HCT116 (cell line): ENCODE measurements at regions not wholly inside any gene's neighbourhood (a gene's known extent, or its start where the extent isn't known, plus 50 kb on each side); places are given as distances from the start of the nearest gene placed in this dataset.

Source experiments
- ATAC-seq: fragments of 200-7000 bp; cut with Tn5 transposase; 2 replicates; pipeline ENCODE4 v1.9.1; 2020; ENCODE audit warnings: mild to moderate bottlenecking, moderate library complexity
- BruUV-seq: library from RNA; stranded (reverse); fragments of 400-500 nt; replicated peaks from 2 replicates; lab custom pipeline; 2021; lab: Mats Ljungman, UMichigan
- CTCF ChIA-PET: fragments of 300-600 bp; sonication (Branson Sonifier 250); formaldehyde crosslinking; loops from one replicate; lab custom pipeline; 2021; ENCODE audit warnings: antibody characterized with exemption; lab: Charles Lee
- POLR2A ChIA-PET: fragments of 300-600, 350-600 bp; sonication (Branson Sonifier 250); formaldehyde crosslinking; loops from one replicate; lab custom pipeline; 2021; ENCODE audit warnings: antibody characterized with exemption; lab: Charles Lee
- RAD21 ChIA-PET, 2 experiments: fragments of 300-600 bp; sonication (Branson Sonifier 250); formaldehyde crosslinking; loops; one replicate each; lab custom pipeline; 2023; ENCODE audit warnings: low total read pairs in 2 of 2; ENCODE audit not compliant: uncharacterized antibody in 2 of 2, unreplicated experiment in 2 of 2, low non-redundant PET in 1 of 2; lab: Charles Lee
- DNase-seq: peaks from one replicate; pipeline ENCODE4 v3.0.0-alpha.2; 2010; ENCODE audit warnings: low read depth, low spot score
- H2AFZ ChIP-seq: fragments of 200-600 bp; shearing (Covaris generic), sonication (generic); 2 replicates; pipeline ENCODE4 v1.6.1; 2017; ENCODE audit warnings: low read depth, mixed run types, mixed read lengths, antibody characterized with exemption, low read length; ENCODE audit not compliant: poor library complexity, severe bottlenecking
- H3K27ac ChIP-seq: 2 replicates; pipeline ENCODE4 v1.5.1; 2012; ENCODE audit warnings: low read depth, low read length
- H3K27me3 ChIP-seq: fragments of 200-600 bp; sonication (generic); 2 replicates; pipeline ENCODE4 v1.6.1; 2016; ENCODE audit warnings: mixed run types, low read length, mixed read lengths; ENCODE audit not compliant: insufficient read depth
- H3K36me3 ChIP-seq, 2 experiments: fragments of 200-500 bp in 1 of 2; fragments of 200-600 bp in 1 of 2; sonication (Bioruptor generic) in 1 of 2; sonication (generic) in 1 of 2; 2 replicates each; pipeline versions ENCODE4 v1.5.1 to v1.6.1; 2014 to 2016; ENCODE audit warnings: low read length in 2 of 2, inconsistent platforms in 1 of 2, mixed read lengths in 1 of 2, mixed run types in 1 of 2; ENCODE audit not compliant: insufficient read depth in 2 of 2, control insufficient read depth in 1 of 2
- H3K4me1 ChIP-seq, 2 experiments: fragments of 200-600 bp in 1 of 2; sonication (generic) in 1 of 2; 2 replicates each; pipeline versions ENCODE4 v1.5.1 to v1.6.1; 2012 to 2017; ENCODE audit warnings: low read length in 2 of 2, inconsistent platforms in 1 of 2, mild to moderate bottlenecking in 1 of 2, mixed read lengths in 1 of 2, mixed run types in 1 of 2, moderate library complexity in 1 of 2; ENCODE audit not compliant: insufficient read depth in 2 of 2, control insufficient read depth in 1 of 2
- H3K4me2 ChIP-seq: fragments of 200-600 bp; sonication (generic); 2 replicates; pipeline ENCODE4 v1.6.1; 2017; ENCODE audit warnings: mixed run types, low read length, mixed read lengths
- H3K4me3 ChIP-seq, 2 experiments: fragments of 200-600 bp in 1 of 2; sonication (generic) in 1 of 2; replicated peaks in 1 of 2; 2 replicates each; pipeline ENCODE4 v1.5.1; 2011 to 2016; ENCODE audit warnings: low read length in 2 of 2, control low read depth in 1 of 2, low read depth in 1 of 2, mild to moderate bottlenecking in 1 of 2, mixed read lengths in 1 of 2, mixed run types in 1 of 2
- H3K79me2 ChIP-seq: fragments of 200-600 bp; sonication (generic); 2 replicates; pipeline ENCODE4 v1.6.1; 2017; ENCODE audit warnings: mild to moderate bottlenecking, mixed run types, low read length, moderate library complexity, mixed read lengths; ENCODE audit not compliant: insufficient read depth
- H3K9ac ChIP-seq: fragments of 200-600 bp; sonication (generic); 2 replicates; pipeline ENCODE4 v1.6.1; 2016; ENCODE audit warnings: low read length, mixed read lengths
- H3K9me2 ChIP-seq: fragments of 200-600 bp; sonication (generic), shearing (Covaris generic); 2 replicates; pipeline ENCODE4 v1.6.1; 2017; ENCODE audit warnings: mixed run types, mild to moderate bottlenecking, moderate library complexity; ENCODE audit not compliant: insufficient read depth
- H3K9me3 ChIP-seq, 2 experiments: fragments of 200-500 bp in 1 of 2; fragments of 200-600 bp in 1 of 2; sonication (Bioruptor generic) in 1 of 2; sonication (generic) in 1 of 2; 2 replicates each; pipeline ENCODE4 v1.6.1; 2014 to 2017; ENCODE audit warnings: low read length in 2 of 2, mixed read lengths in 2 of 2, inconsistent platforms in 1 of 2, low read depth in 1 of 2, mild to moderate bottlenecking in 1 of 2, mixed run types in 1 of 2, moderate library complexity in 1 of 2; ENCODE audit not compliant: control insufficient read depth in 1 of 2, insufficient read depth in 1 of 2
- H4K20me1 ChIP-seq: fragments of 200-600 bp; sonication (generic), shearing (Covaris generic); 2 replicates; pipeline ENCODE4 v1.6.1; 2017; ENCODE audit warnings: mixed run types, mild to moderate bottlenecking, moderate library complexity; ENCODE audit not compliant: insufficient read depth
- ATF3 ChIP-seq: IDR thresholded peaks from 2 replicates; pipeline ENCODE4 v1.6.1; 2012
- CBX3 ChIP-seq: IDR thresholded peaks from 2 replicates; pipeline ENCODE4 v1.6.1; 2012; ENCODE audit warnings: low read depth
- CEBPB ChIP-seq: IDR thresholded peaks from 2 replicates; pipeline ENCODE4 v1.6.1; 2012; ENCODE audit warnings: low read depth
- CTCF ChIP-seq, 3 experiments: fragments of 200-600 bp in 1 of 3; sonication (generic) in 1 of 3; IDR thresholded peaks in 2 of 3; conservative IDR thresholded peaks in 1 of 3; 2 replicates each; pipeline ENCODE4 v1.5.1; 2012 to 2017; ENCODE audit warnings: low read depth in 2 of 3, low read length in 2 of 3, antibody characterized with exemption in 1 of 3, borderline replicate concordance in 1 of 3, control low read depth in 1 of 3, mild to moderate bottlenecking in 1 of 3, mixed read lengths in 1 of 3, mixed run types in 1 of 3, moderate library complexity in 1 of 3; ENCODE audit not compliant: insufficient read depth in 1 of 3
- EGR1 ChIP-seq: IDR thresholded peaks from 2 replicates; pipeline ENCODE4 v1.6.1; 2012; ENCODE audit warnings: low read depth
- ELF1 ChIP-seq: IDR thresholded peaks from 2 replicates; pipeline ENCODE4 v1.6.1; 2012; ENCODE audit warnings: low read depth, borderline replicate concordance
- EZH2 ChIP-seq: fragments of 200-600 bp; sonication (generic); IDR thresholded peaks from 2 replicates; pipeline ENCODE4 v1.6.1; 2017; ENCODE audit warnings: antibody characterized with exemption, mixed run types
- EZH2phosphoT487 ChIP-seq: fragments of 200-600 bp; IDR thresholded peaks from 2 replicates; pipeline ENCODE4 v1.6.1; 2018; ENCODE audit warnings: antibody characterized with exemption, borderline replicate concordance
- FOSL1 ChIP-seq: IDR thresholded peaks from 2 replicates; pipeline ENCODE4 v1.6.1; 2012; ENCODE audit warnings: low read depth
- JUND ChIP-seq: IDR thresholded peaks from 2 replicates; pipeline ENCODE4 v1.6.1; 2012
- MAX ChIP-seq: IDR thresholded peaks from 2 replicates; pipeline ENCODE4 v1.6.1; 2012
- POLR2A ChIP-seq: IDR thresholded peaks from 2 replicates; pipeline ENCODE4 v1.7.0; 2011; ENCODE audit warnings: borderline replicate concordance; ENCODE audit not compliant: insufficient read depth, insufficient read length; ENCODE audit errors: extremely low read depth
- REST ChIP-seq: IDR thresholded peaks from 2 replicates; pipeline ENCODE4 v1.6.1; 2012; ENCODE audit warnings: low read depth
- SIN3A ChIP-seq: IDR thresholded peaks from 2 replicates; pipeline ENCODE4 v1.6.1; 2012; ENCODE audit warnings: low read depth
- SRF ChIP-seq: IDR thresholded peaks from 2 replicates; pipeline ENCODE4 v1.6.1; 2012; ENCODE audit warnings: low read depth
- TCF7L2 ChIP-seq: IDR thresholded peaks from 2 replicates; pipeline ENCODE4 v1.7.0; 2011; ENCODE audit warnings: borderline replicate concordance, inconsistent platforms; ENCODE audit not compliant: insufficient read depth, insufficient read length; ENCODE audit errors: extremely low read depth
- YY1 ChIP-seq: IDR thresholded peaks from 2 replicates; pipeline ENCODE4 v1.6.1; 2011; ENCODE audit warnings: low read length, low read depth, moderate library complexity, mild to moderate bottlenecking; ENCODE audit not compliant: insufficient replicate concordance; ENCODE audit errors: extremely low read depth
- ZBTB33 ChIP-seq: IDR thresholded peaks from 2 replicates; pipeline ENCODE4 v1.6.1; 2011; ENCODE audit warnings: mild to moderate bottlenecking, low read length, moderate library complexity; ENCODE audit not compliant: insufficient replicate concordance; ENCODE audit errors: extremely low read depth
- ZFX ChIP-seq: fragments of 450-650 bp; IDR thresholded peaks from 2 replicates; pipeline ENCODE4 v1.6.1; 2017
- ZNF274 ChIP-seq: fragments of 200-500 bp; sonication (Bioruptor generic); IDR thresholded peaks from 2 replicates; pipeline ENCODE4 v1.6.1; 2014; ENCODE audit warnings: mild to moderate bottlenecking, low read depth, low read length, inconsistent platforms
- intact Hi-C: fragments of 100-400 bp; cut with micrococcal nuclease; formaldehyde crosslinking; loops from 2 replicates; pipeline ENCODE4 v1.10.0; 2022

- no peaks in the 10 kb centered on the region for H3K79me2 ChIP-seq
- intact Hi-C loops: no loop called here
- CTCF ChIA-PET: interaction anchor here (1.0 to 1.2 kb wide), 2 partner anchors 66 kb away, joined by 3 to 4 read pairs; no protein-coding TSS in a partner anchor
- H3K9me2 ChIP-seq: no peaks in the 10 kb centered on the region
- RAD21 ChIA-PET: interaction anchor here in 1 of 2 experiments (1.1 kb wide), 1 partner anchor 64 kb away, joined by 3 read pairs; no protein-coding TSS in a partner anchor
- H3K9me3 ChIP-seq: no peaks in the 10 kb centered on the region
- peak overlapping the region; percentile 71 for H3K4me2 ChIP-seq
- peak overlapping the region; percentile 38 for H2AFZ ChIP-seq
- H3K27ac ChIP-seq: peak overlapping the region; percentile 95
- H3K4me3 ChIP-seq: peak overlapping the region in 1 of 2 experiments; percentile 30; a peak in 1 of 4 replicates
- ATAC-seq: peak; percentile 72
- H3K4me1 ChIP-seq: peaks cover 51 to 70% of the 10 kb centered on the region in 2 experiments
- DNase-seq: peak; percentile 95
- BruUV-seq: no TSS peak
- H4K20me1 ChIP-seq: no peaks in the 10 kb centered on the region
- no peaks in the 10 kb centered on the region for H3K36me3 ChIP-seq
- peak overlapping the region; percentile 53 for H3K9ac ChIP-seq
- no peaks in the 10 kb centered on the region for H3K27me3 ChIP-seq
- POLR2A ChIA-PET: interaction anchor here (0.9 to 1.4 kb wide), 3 partner anchors 18 to 183 kb away, joined by 3 to 5 read pairs (median 3); partner anchors contain the start of gene SFT2D2
- peak; percentile 100 for TF ChIP-seq JUND
- TF ChIP-seq ATF3: peak; percentile 47; the same call in 1 of the 2 replicates
- no peak; the same call in 1 of the 2 replicates for TF ChIP-seq ELF1
- TF ChIP-seq FOSL1: peak; percentile 100
- no peak for TF ChIP-seq EZH2phosphoT487
- TF ChIP-seq SIN3A: peak; percentile 80; the same call in 1 of the 2 replicates
- no peak for TF ChIP-seq ZNF274
- TF ChIP-seq TCF7L2: peak; percentile 90
- TF ChIP-seq EZH2: no peak
- peak; percentile 48 for TF ChIP-seq YY1
- peak; percentile 79 for TF ChIP-seq SRF
- TF ChIP-seq CBX3: peak; percentile 91
- TF ChIP-seq CTCF (IDR thresholded peaks at IDR 0.05 in 2 of 3, conservative IDR thresholded peaks at IDR 0.05 in 1 of 3; ENCODE audit: borderline replicate concordance in 1 of 3, insufficient read depth in 1 of 3, low read depth in 2 of 3, low read length in 2 of 3): no peak
- peak; percentile 14 for TF ChIP-seq ZBTB33
- TF ChIP-seq REST: no peak
- peak; percentile 85 for TF ChIP-seq CEBPB
- no peak for TF ChIP-seq ZFX
- TF ChIP-seq POLR2A: no peak
- TF ChIP-seq MAX: peak; percentile 82
- no peak; the same call in 1 of the 2 replicates for TF ChIP-seq EGR1
Observed at GRCh38 chr1:168408884-168409283, 128.2 kb downstream of the TBX19 start.
